ENCODE measurements at regions not wholly inside any gene's neighbourhood (a gene's known extent, or its start where the extent isn't known, plus 50 kb on each side); places are given as distances from the start of the nearest gene placed in this dataset.

- DNase-seq: no peak
Observed at GRCh38 chr2:64344999-64345576, 108.9 kb upstream of the LGALSL start.

GRCh38 chr2:64345998-64346397 lies 108.0 kb upstream of the LGALSL start:
- DNase-seq: no peak

GRCh38 chr2:64348386-64349130 lies 105.4 kb upstream of the LGALSL start:
- no peak for DNase-seq

- no peak for DNase-seq
Observed at GRCh38 chr2:64349131-64349530, 104.8 kb upstream of the LGALSL start.

- no peak for DNase-seq
Observed at GRCh38 chr2:64350996-64351395, 103.0 kb upstream of the LGALSL start.

GRCh38 chr2:64352292-64352691 lies 101.7 kb upstream of the LGALSL start:
- no peak for DNase-seq

GRCh38 chr2:64354857-64355680 lies 98.9 kb upstream of the LGALSL start:
- peak; percentile 94 for DNase-seq

GRCh38 chr2:64356906-64357305 lies 97.1 kb upstream of the LGALSL start:
- no peak for DNase-seq

GRCh38 chr2:64359171-64359891 lies 94.6 kb upstream of the LGALSL start:
- DNase-seq: no peak

GRCh38 chr2:64359892-64360657 lies 93.9 kb upstream of the LGALSL start:
- DNase-seq: peak; percentile 79

GRCh38 chr2:64361151-64361938 lies 92.6 kb upstream of the LGALSL start:
- DNase-seq: no peak

GRCh38 chr2:64362562-64363026 lies 91.4 kb upstream of the LGALSL start:
- no peak for DNase-seq

GRCh38 chr2:64363140-64363539 lies 90.8 kb upstream of the LGALSL start:
- DNase-seq: no peak

- no peak for DNase-seq
Observed at GRCh38 chr2:64363848-64364247, 90.1 kb upstream of the LGALSL start.

- DNase-seq: no peak
Observed at GRCh38 chr2:64367444-64368232, 86.3 kb upstream of the LGALSL start.

- DNase-seq: no peak
Observed at GRCh38 chr2:64369706-64370105, 84.3 kb upstream of the LGALSL start.

- no peak for DNase-seq
Observed at GRCh38 chr2:64371727-64372126, 82.2 kb upstream of the LGALSL start.

GRCh38 chr2:64374686-64375085 lies 79.3 kb upstream of the LGALSL start:
- peak; percentile 51 for DNase-seq

GRCh38 chr2:64376926-64377325 lies 77.0 kb upstream of the LGALSL start:
- DNase-seq: no peak

- DNase-seq: no peak
Observed at GRCh38 chr2:64379186-64379585, 74.8 kb upstream of the LGALSL start.

All from hematopoietic multipotent progenitor cell treated with erythropoietin and hydrocortisone succinate and interleukin-3 and kit ligand, for 4 days (in vitro differentiated cells).